GM23338 (cell line): ENCODE measurements at regions not wholly inside any gene's neighbourhood (a gene's known extent, or its start where the extent isn't known, plus 50 kb on each side); places are given as distances from the start of the nearest gene placed in this dataset.

Experiments
- CREB1 ChIP-seq: fragments of 250-450 bp; sonication (Bioruptor Pico); IDR thresholded peaks from 2 replicates; pipeline ENCODE4 v1.5.0; 2020; ENCODE audit warnings: low read depth, mild to moderate bottlenecking, moderate library complexity
- EZH2 ChIP-seq: fragments of 200-600 bp; sonication (generic); IDR thresholded peaks from one replicate; pipeline ENCODE4 v1.8.0; 2017; ENCODE audit warnings: antibody characterized with exemption, mild to moderate bottlenecking, low read depth; ENCODE audit not compliant: unreplicated experiment
- POLR2AphosphoS5 ChIP-seq: IDR thresholded peaks from 2 replicates; pipeline ENCODE4 v1.6.1; 2016; ENCODE audit warnings: antibody characterized with exemption, low read depth
- ZNF114 ChIP-seq: fragments of 250-450 bp; sonication (Bioruptor Pico); IDR thresholded peaks from 2 replicates; pipeline ENCODE4 v1.5.0; 2020; ENCODE audit warnings: mild to moderate bottlenecking, moderate library complexity
- TF ChIP-seq, protein P1 (sequence below), 2 experiments: fragments of 200-600 bp in 1 of 2; sonication (generic) in 1 of 2; conservative IDR thresholded peaks; 2 replicates each; pipeline versions ENCODE4 v1.5.1 to v1.6.1; 2016 to 2017; ENCODE audit warnings: antibody characterized with exemption in 2 of 2, low read depth in 2 of 2, mild to moderate bottlenecking in 2 of 2, moderate library complexity in 1 of 2
- TF ChIP-seq, protein P2 (sequence below): IDR thresholded peaks from 2 replicates; pipeline ENCODE4 v1.6.1; 2016; ENCODE audit warnings: antibody characterized with exemption

DNA sequence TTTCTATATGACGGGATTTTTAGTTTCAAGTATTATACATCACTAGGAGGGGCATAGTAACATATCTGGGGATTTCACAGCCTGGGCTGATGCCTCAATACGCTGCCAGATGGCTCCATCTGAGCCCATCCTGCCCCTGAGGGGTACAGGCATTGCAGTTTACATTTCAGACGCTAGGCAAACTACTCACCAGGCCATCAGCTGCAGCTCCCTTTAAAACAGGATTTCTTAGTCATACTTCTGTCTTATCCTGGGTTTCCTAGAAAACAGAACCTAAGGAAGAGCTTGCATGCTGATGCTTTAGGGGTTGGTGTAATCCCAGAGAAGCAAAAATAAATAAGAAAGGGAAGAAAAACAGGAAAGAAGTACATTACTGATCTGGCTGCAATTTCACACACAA is 372.8 kb upstream of the PIK3R1 start:
- TF ChIP-seq, protein P1, sequence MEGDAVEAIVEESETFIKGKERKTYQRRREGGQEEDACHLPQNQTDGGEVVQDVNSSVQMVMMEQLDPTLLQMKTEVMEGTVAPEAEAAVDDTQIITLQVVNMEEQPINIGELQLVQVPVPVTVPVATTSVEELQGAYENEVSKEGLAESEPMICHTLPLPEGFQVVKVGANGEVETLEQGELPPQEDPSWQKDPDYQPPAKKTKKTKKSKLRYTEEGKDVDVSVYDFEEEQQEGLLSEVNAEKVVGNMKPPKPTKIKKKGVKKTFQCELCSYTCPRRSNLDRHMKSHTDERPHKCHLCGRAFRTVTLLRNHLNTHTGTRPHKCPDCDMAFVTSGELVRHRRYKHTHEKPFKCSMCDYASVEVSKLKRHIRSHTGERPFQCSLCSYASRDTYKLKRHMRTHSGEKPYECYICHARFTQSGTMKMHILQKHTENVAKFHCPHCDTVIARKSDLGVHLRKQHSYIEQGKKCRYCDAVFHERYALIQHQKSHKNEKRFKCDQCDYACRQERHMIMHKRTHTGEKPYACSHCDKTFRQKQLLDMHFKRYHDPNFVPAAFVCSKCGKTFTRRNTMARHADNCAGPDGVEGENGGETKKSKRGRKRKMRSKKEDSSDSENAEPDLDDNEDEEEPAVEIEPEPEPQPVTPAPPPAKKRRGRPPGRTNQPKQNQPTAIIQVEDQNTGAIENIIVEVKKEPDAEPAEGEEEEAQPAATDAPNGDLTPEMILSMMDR (conservative IDR thresholded peaks at IDR 0.05; ENCODE audit: low read depth in 2 of 2), result peak; percentile 25 to 37
- TF ChIP-seq ZNF114 (CRISPR knock-in tag) (no peak), CREB1 (CRISPR knock-in tag) (no peak), EZH2 (no peak), POLR2AphosphoS5 (no peak)
- TF ChIP-seq, protein P2, sequence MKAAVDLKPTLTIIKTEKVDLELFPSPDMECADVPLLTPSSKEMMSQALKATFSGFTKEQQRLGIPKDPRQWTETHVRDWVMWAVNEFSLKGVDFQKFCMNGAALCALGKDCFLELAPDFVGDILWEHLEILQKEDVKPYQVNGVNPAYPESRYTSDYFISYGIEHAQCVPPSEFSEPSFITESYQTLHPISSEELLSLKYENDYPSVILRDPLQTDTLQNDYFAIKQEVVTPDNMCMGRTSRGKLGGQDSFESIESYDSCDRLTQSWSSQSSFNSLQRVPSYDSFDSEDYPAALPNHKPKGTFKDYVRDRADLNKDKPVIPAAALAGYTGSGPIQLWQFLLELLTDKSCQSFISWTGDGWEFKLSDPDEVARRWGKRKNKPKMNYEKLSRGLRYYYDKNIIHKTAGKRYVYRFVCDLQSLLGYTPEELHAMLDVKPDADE, result no peak
